ENCODE measurements at regions not wholly inside any gene's neighbourhood (a gene's known extent, or its start where the extent isn't known, plus 50 kb on each side); places are given as distances from the start of the nearest gene placed in this dataset.

GRCh38 chr10:78980354-78980753, 88.4 kb upstream of the ZMIZ1 start:
- TF ChIP-seq SIN3A (IDR thresholded peaks at IDR 0.05; ENCODE audit: borderline replicate concordance, insufficient read depth, low read length): no peak
- TF ChIP-seq POLR2AphosphoS5 (IDR thresholded peaks at IDR 0.05; ENCODE audit: low read depth, low read length): no peak
- TF ChIP-seq TAF1 (IDR thresholded peaks at IDR 0.05; ENCODE audit: borderline replicate concordance, insufficient read depth, low read length): no peak
- no peak for TF ChIP-seq REST (IDR thresholded peaks at IDR 0.05; ENCODE audit: insufficient read depth in 1 of 2, low read depth in 2 of 2, low read length in 2 of 2)
- no peak for TF ChIP-seq FOXP2 (optimal IDR thresholded peaks at IDR 0.05; ENCODE audit: borderline replicate concordance, extremely low read depth, extremely low read length, insufficient read depth)

- TF ChIP-seq SIN3A (IDR thresholded peaks at IDR 0.05; ENCODE audit: borderline replicate concordance, insufficient read depth, low read length): no peak
- no peak for TF ChIP-seq FOXP2 (optimal IDR thresholded peaks at IDR 0.05; ENCODE audit: borderline replicate concordance, extremely low read depth, extremely low read length, insufficient read depth)
- no peak for TF ChIP-seq TAF1 (IDR thresholded peaks at IDR 0.05; ENCODE audit: borderline replicate concordance, insufficient read depth, low read length)
- no peak for TF ChIP-seq POLR2AphosphoS5 (IDR thresholded peaks at IDR 0.05; ENCODE audit: low read depth, low read length)
- TF ChIP-seq REST (IDR thresholded peaks at IDR 0.05; ENCODE audit: insufficient read depth in 1 of 2, low read depth in 2 of 2, low read length in 2 of 2): no peak
Measured at GRCh38 chr10:78980815-78981214, 88.0 kb upstream of the ZMIZ1 start.

GRCh38 chr10:78981257-78981969, 87.4 kb upstream of the ZMIZ1 start:
- TF ChIP-seq TAF1 (IDR thresholded peaks at IDR 0.05; ENCODE audit: borderline replicate concordance, insufficient read depth, low read length): no peak
- no peak for TF ChIP-seq REST (IDR thresholded peaks at IDR 0.05; ENCODE audit: insufficient read depth in 1 of 2, low read depth in 2 of 2, low read length in 2 of 2)
- TF ChIP-seq SIN3A (IDR thresholded peaks at IDR 0.05; ENCODE audit: borderline replicate concordance, insufficient read depth, low read length): no peak
- TF ChIP-seq FOXP2 (optimal IDR thresholded peaks at IDR 0.05; ENCODE audit: borderline replicate concordance, extremely low read depth, extremely low read length, insufficient read depth): no peak
- no peak for TF ChIP-seq POLR2AphosphoS5 (IDR thresholded peaks at IDR 0.05; ENCODE audit: low read depth, low read length)

- TF ChIP-seq REST (IDR thresholded peaks at IDR 0.05; ENCODE audit: insufficient read depth in 1 of 2, low read depth in 2 of 2, low read length in 2 of 2): no peak
- TF ChIP-seq TAF1 (IDR thresholded peaks at IDR 0.05; ENCODE audit: borderline replicate concordance, insufficient read depth, low read length): no peak
- no peak for TF ChIP-seq POLR2AphosphoS5 (IDR thresholded peaks at IDR 0.05; ENCODE audit: low read depth, low read length)
- TF ChIP-seq FOXP2 (optimal IDR thresholded peaks at IDR 0.05; ENCODE audit: borderline replicate concordance, extremely low read depth, extremely low read length, insufficient read depth): no peak
- no peak for TF ChIP-seq SIN3A (IDR thresholded peaks at IDR 0.05; ENCODE audit: borderline replicate concordance, insufficient read depth, low read length)
Measured at GRCh38 chr10:78981970-78982281, 86.8 kb upstream of the ZMIZ1 start.
